ENCODE measurements at regions not wholly inside any gene's neighbourhood (a gene's known extent, or its start where the extent isn't known, plus 50 kb on each side); places are given as distances from the start of the nearest gene placed in this dataset.

GRCh38 chr16:65964752-65965151 lies 401.7 kb upstream of the CDH5 start:
- H3K9me3 ChIP-seq (ENCODE audit: control insufficient read depth, insufficient read depth, low read length) = no peaks in the 10 kb centered on the region
- no peaks in the 10 kb centered on the region for H3K36me3 ChIP-seq (ENCODE audit: control insufficient read depth, insufficient read depth, low read length)
- H3K4me3 ChIP-seq (ENCODE audit: low read depth, low read length) = no peak overlapping the region
- WGBS (ENCODE audit: insufficient coverage) = 94% methylated on average over 2 of the region's 4 CpGs
- DNase-seq (ENCODE audit: low read depth in 4 of 6, low spot score in 6 of 6) = no peak
- H3K27me3 ChIP-seq (ENCODE audit: control insufficient read depth, insufficient read depth, low read length) = no peaks in the 10 kb centered on the region
- H3K4me1 ChIP-seq (ENCODE audit: control insufficient read depth, insufficient read depth, low read length) = no peaks in the 10 kb centered on the region
- H3K27ac ChIP-seq (ENCODE audit: low read depth, low read length) = no peak overlapping the region

DNA sequence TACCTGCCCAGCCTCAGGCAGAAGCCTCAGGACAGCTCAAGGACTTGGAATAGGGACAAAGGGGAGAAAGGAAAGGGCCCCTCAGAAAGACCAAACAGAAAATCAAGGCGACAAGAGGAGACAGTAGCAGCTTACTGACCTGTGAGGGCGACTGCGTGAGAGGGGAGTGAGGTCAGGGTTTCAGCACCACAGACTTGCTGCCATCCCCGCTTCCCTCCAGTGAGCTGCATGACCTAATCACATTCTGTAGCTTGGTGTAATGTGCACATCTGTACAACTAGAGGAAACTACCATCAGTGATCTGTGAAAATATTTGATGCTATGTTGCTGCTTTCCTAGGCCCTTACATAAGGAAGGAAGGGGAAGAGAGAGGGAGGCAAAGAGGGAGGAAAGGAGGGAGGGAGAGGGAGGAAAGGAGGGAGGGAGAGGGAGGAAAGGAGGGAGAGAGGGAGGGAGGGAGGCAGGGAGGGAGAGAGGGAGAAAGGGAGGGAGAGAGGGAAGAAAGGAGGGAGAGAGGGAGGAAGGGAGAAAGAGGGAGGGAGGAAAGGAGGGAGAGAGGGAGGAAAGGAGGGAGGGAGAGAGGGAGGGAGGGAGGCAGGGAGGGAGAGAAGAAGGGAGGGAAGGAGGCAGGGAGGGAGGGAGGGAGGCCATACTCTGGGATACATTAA lies 404.9 kb upstream of the CDH5 start:
- Histone ChIP-seq H3K27me3 (ENCODE audit: control insufficient read depth, insufficient read depth, low read length) (no peaks in the 10 kb centered on the region), H3K9me3 (ENCODE audit: control insufficient read depth, insufficient read depth, low read length) (no peaks in the 10 kb centered on the region), H3K27ac (ENCODE audit: low read depth, low read length) (no peak overlapping the region), H3K4me3 (ENCODE audit: low read depth, low read length) (no peak overlapping the region), H3K4me1 (ENCODE audit: control insufficient read depth, insufficient read depth, low read length) (no peaks in the 10 kb centered on the region), H3K36me3 (ENCODE audit: control insufficient read depth, insufficient read depth, low read length) (no peaks in the 10 kb centered on the region)
- 67% methylated on average over 3 of the region's 4 CpGs for WGBS (ENCODE audit: insufficient coverage)
- no peak for DNase-seq (ENCODE audit: low read depth in 4 of 6, low spot score in 6 of 6)

- H3K9me3 ChIP-seq (ENCODE audit: control insufficient read depth, insufficient read depth, low read length) = no peaks in the 10 kb centered on the region
- H3K27ac ChIP-seq (ENCODE audit: low read depth, low read length) = no peak overlapping the region
- DNase-seq (ENCODE audit: low read depth in 4 of 6, low spot score in 6 of 6) = no peak
- H3K4me1 ChIP-seq (ENCODE audit: control insufficient read depth, insufficient read depth, low read length) = no peaks in the 10 kb centered on the region
- WGBS (ENCODE audit: insufficient coverage) = 100% methylated on average over 1 of the region's 2 CpGs
- no peaks in the 10 kb centered on the region for H3K27me3 ChIP-seq (ENCODE audit: control insufficient read depth, insufficient read depth, low read length)
- H3K4me3 ChIP-seq (ENCODE audit: low read depth, low read length) = no peak overlapping the region
- no peaks in the 10 kb centered on the region for H3K36me3 ChIP-seq (ENCODE audit: control insufficient read depth, insufficient read depth, low read length)
Observed at GRCh38 chr16:65959983-65960382, 406.5 kb upstream of the CDH5 start.

DNA sequence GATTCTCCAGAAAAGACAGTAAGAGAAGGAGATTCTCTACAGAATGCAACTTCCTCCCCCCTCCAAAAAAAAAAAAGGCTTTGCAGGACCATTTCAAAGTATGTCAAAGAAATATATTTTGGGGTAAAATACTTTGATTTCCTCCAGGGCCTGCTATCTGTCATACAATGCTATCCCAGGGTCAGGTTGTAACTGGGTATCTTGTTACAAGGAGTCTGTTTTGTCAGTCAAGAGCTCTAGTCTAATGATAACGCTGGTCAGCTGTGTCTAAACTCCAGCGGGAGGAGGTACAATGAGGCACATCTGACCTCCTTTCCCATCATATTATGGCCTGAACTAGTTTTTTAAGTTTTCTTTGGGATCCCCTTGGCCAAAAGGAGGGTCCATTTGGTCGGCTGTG lies 408.4 kb upstream of the CDH5 start:
- no peak for DNase-seq (ENCODE audit: low read depth in 4 of 6, low spot score in 6 of 6)
- WGBS (ENCODE audit: insufficient coverage) = no CpG with 5 or more reads among the region's 3 CpGs
- Histone ChIP-seq H3K27me3 (ENCODE audit: control insufficient read depth, insufficient read depth, low read length) (no peaks in the 10 kb centered on the region), H3K9me3 (ENCODE audit: control insufficient read depth, insufficient read depth, low read length) (no peaks in the 10 kb centered on the region), H3K36me3 (ENCODE audit: control insufficient read depth, insufficient read depth, low read length) (no peaks in the 10 kb centered on the region), H3K27ac (ENCODE audit: low read depth, low read length) (no peak overlapping the region), H3K4me3 (ENCODE audit: low read depth, low read length) (no peak overlapping the region), H3K4me1 (ENCODE audit: control insufficient read depth, insufficient read depth, low read length) (no peaks in the 10 kb centered on the region)

- Histone ChIP-seq H3K4me3 (ENCODE audit: low read depth, low read length) (no peak overlapping the region), H3K27ac (ENCODE audit: low read depth, low read length) (no peak overlapping the region), H3K36me3 (ENCODE audit: control insufficient read depth, insufficient read depth, low read length) (no peaks in the 10 kb centered on the region), H3K27me3 (ENCODE audit: control insufficient read depth, insufficient read depth, low read length) (no peaks in the 10 kb centered on the region), H3K9me3 (ENCODE audit: control insufficient read depth, insufficient read depth, low read length) (no peaks in the 10 kb centered on the region), H3K4me1 (ENCODE audit: control insufficient read depth, insufficient read depth, low read length) (no peaks in the 10 kb centered on the region)
- no peak for DNase-seq (ENCODE audit: low read depth in 4 of 6, low spot score in 6 of 6)
- WGBS (ENCODE audit: insufficient coverage) = no CpG with 5 or more reads among the region's 1 CpG
Observed at GRCh38 chr16:65956100-65956499, 410.4 kb upstream of the CDH5 start.

DNA sequence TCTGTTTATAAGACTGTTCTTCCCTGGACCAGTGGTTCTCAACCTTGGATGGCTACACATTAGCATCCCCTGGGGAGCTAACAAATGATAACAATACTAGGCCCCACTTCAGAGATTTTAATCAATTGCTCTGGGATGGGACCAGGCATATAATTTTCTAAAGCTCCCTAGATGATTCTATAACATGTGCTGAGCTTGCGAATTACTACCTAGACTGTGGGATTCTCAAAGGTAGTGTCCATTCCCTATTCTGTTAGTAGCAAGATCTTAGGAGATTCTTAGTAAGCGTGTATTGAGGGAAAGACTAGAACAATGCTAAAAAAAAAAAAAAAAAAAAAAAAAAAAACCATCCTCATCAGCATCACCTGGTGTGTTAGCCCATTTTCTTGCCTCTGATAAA lies 412.0 kb upstream of the CDH5 start:
- no peak overlapping the region for H3K27ac ChIP-seq (ENCODE audit: low read depth, low read length)
- WGBS (ENCODE audit: insufficient coverage) = no CpG with 5 or more reads among the region's 2 CpGs
- no peaks in the 10 kb centered on the region for H3K9me3 ChIP-seq (ENCODE audit: control insufficient read depth, insufficient read depth, low read length)
- no peaks in the 10 kb centered on the region for H3K27me3 ChIP-seq (ENCODE audit: control insufficient read depth, insufficient read depth, low read length)
- no peaks in the 10 kb centered on the region for H3K36me3 ChIP-seq (ENCODE audit: control insufficient read depth, insufficient read depth, low read length)
- DNase-seq (ENCODE audit: low read depth in 4 of 6, low spot score in 6 of 6) = peak in 1 of 6 donors; percentile 69
- no peak overlapping the region for H3K4me3 ChIP-seq (ENCODE audit: low read depth, low read length)
- H3K4me1 ChIP-seq (ENCODE audit: control insufficient read depth, insufficient read depth, low read length) = no peaks in the 10 kb centered on the region

DNA sequence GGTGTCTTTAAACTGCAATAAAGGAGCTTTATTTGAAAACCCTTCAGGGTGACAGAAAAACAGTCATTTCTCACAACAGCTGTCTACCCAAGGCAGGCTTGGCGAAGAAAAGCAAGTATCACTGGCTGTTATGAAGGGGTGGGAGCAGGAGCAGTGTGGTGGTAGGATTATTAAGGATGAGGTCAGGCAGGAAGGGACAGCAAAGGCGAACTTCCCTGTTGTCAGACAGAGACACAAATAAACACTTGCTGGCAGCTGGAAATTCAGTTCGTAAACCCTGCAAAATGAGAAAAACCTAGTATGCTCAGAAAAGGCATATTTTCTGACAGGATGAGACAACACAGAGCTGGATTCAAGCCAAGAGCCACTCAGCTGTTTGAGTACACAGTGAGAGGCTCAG lies 416.3 kb upstream of the CDH5 start:
- H3K27me3 ChIP-seq (ENCODE audit: control insufficient read depth, insufficient read depth, low read length) = no peaks in the 10 kb centered on the region
- no peaks in the 10 kb centered on the region for H3K36me3 ChIP-seq (ENCODE audit: control insufficient read depth, insufficient read depth, low read length)
- DNase-seq (ENCODE audit: low read depth in 4 of 6, low spot score in 6 of 6) = peak in 1 of 6 donors; percentile 16
- H3K4me3 ChIP-seq (ENCODE audit: low read depth, low read length) = no peak overlapping the region
- WGBS (ENCODE audit: insufficient coverage) = 96% methylated on average over 3 of the region's 3 CpGs
- H3K9me3 ChIP-seq (ENCODE audit: control insufficient read depth, insufficient read depth, low read length) = no peaks in the 10 kb centered on the region
- H3K4me1 ChIP-seq (ENCODE audit: control insufficient read depth, insufficient read depth, low read length) = peaks cover 5% of the 10 kb centered on the region
- H3K27ac ChIP-seq (ENCODE audit: low read depth, low read length) = no peak overlapping the region

DNA sequence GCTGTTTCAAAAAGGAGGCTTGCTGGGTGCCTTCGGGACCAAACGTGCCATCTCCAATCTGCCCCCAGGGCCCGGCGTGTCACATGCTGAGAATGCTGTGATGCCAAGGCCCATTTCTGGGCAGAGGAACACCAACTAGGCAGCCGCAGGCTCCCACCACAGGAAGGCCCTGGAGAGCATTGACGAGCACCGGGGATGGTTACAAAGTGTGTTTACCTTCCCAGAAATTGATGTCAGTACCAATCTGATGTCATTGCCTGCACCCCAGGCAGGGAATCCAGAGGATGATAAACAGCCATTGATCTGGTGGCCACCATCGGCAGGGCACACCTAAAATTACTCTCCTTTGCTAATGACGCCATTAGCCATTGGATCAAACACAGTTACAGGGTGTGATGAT lies 418.1 kb upstream of the CDH5 start:
- H3K27ac ChIP-seq (ENCODE audit: low read depth, low read length) = no peak overlapping the region
- no peak for DNase-seq (ENCODE audit: low read depth in 4 of 6, low spot score in 6 of 6)
- WGBS (ENCODE audit: insufficient coverage) = 85% methylated on average over 8 of the region's 9 CpGs
- H3K4me1 ChIP-seq (ENCODE audit: control insufficient read depth, insufficient read depth, low read length) = peaks cover 5% of the 10 kb centered on the region
- H3K36me3 ChIP-seq (ENCODE audit: control insufficient read depth, insufficient read depth, low read length) = no peaks in the 10 kb centered on the region
- H3K4me3 ChIP-seq (ENCODE audit: low read depth, low read length) = no peak overlapping the region
- H3K9me3 ChIP-seq (ENCODE audit: control insufficient read depth, insufficient read depth, low read length) = no peaks in the 10 kb centered on the region
- no peaks in the 10 kb centered on the region for H3K27me3 ChIP-seq (ENCODE audit: control insufficient read depth, insufficient read depth, low read length)

DNA sequence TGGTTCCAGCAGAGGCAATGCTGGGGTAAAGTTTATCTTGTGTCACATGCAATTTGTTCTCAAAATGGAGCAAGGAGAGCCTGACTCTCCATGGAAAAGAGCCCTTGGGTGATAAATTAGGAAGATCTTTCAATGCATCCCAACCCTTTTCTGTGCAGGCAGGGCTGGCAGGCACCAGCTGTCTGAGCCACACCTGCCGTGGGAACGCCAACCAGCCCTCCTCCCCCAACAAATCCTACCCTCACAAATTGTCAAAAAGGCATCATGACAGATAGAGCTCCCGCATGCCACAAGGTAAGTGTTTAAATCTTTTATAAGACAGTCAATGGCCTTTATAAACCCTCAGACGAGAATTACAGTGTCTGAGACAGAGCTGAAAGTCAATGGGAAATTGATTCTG lies 418.5 kb upstream of the CDH5 start:
- Histone ChIP-seq H3K4me3 (ENCODE audit: low read depth, low read length) (no peak overlapping the region), H3K27ac (ENCODE audit: low read depth, low read length) (no peak overlapping the region), H3K9me3 (ENCODE audit: control insufficient read depth, insufficient read depth, low read length) (no peaks in the 10 kb centered on the region), H3K27me3 (ENCODE audit: control insufficient read depth, insufficient read depth, low read length) (no peaks in the 10 kb centered on the region), H3K36me3 (ENCODE audit: control insufficient read depth, insufficient read depth, low read length) (no peaks in the 10 kb centered on the region), H3K4me1 (ENCODE audit: control insufficient read depth, insufficient read depth, low read length) (peaks cover 5% of the 10 kb centered on the region)
- peak in 1 of 6 donors; percentile 45 for DNase-seq (ENCODE audit: low read depth in 4 of 6, low spot score in 6 of 6)
- 50% methylated on average over 1 of the region's 4 CpGs for WGBS (ENCODE audit: insufficient coverage)

DNA sequence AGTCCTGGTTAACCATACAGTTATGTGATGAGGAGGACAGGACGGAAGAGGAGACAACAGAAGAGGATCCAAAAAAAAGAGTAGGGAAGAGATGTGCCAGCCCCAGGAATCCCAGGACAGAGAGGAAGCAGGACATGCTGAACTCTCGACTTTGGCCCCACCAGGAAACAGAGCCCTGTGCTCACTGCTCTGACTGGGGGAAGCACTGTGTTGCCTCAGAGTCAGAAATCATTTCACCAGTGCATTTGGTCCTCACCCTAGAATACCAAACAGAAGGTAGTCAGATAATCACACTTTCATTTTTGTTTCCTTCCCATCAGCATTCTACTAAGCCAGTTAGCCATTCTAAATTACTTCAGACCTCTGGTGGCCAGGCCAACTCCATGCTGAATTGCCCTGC lies 421.0 kb upstream of the CDH5 start:
- H3K4me1 ChIP-seq (ENCODE audit: control insufficient read depth, insufficient read depth, low read length) = peaks cover 5% of the 10 kb centered on the region
- no peak overlapping the region for H3K27ac ChIP-seq (ENCODE audit: low read depth, low read length)
- H3K27me3 ChIP-seq (ENCODE audit: control insufficient read depth, insufficient read depth, low read length) = no peaks in the 10 kb centered on the region
- no peaks in the 10 kb centered on the region for H3K9me3 ChIP-seq (ENCODE audit: control insufficient read depth, insufficient read depth, low read length)
- 77% methylated on average over 2 of the region's 2 CpGs for WGBS (ENCODE audit: insufficient coverage)
- no peak for DNase-seq (ENCODE audit: low read depth in 4 of 6, low spot score in 6 of 6)
- no peak overlapping the region for H3K4me3 ChIP-seq (ENCODE audit: low read depth, low read length)
- no peaks in the 10 kb centered on the region for H3K36me3 ChIP-seq (ENCODE audit: control insufficient read depth, insufficient read depth, low read length)
